GM06990 (cell line): ENCODE measurements at regions not wholly inside any gene's neighbourhood (a gene's known extent, or its start where the extent isn't known, plus 50 kb on each side); places are given as distances from the start of the nearest gene placed in this dataset.

Experiments used
- DNase-seq: peaks from one replicate; pipeline ENCODE4 v3.0.0-alpha.2; 2011; ENCODE audit not compliant: insufficient read length; ENCODE audit errors: extremely low read depth
- H3K27me3 ChIP-seq: replicated peaks from 2 replicates; pipeline ENCODE4 v1.6.0; 2011; ENCODE audit warnings: low read length; ENCODE audit not compliant: control insufficient read depth, insufficient read depth
- H3K36me3 ChIP-seq: 2 replicates; pipeline ENCODE4 v1.5.1; 2011; ENCODE audit warnings: low read length; ENCODE audit not compliant: control insufficient read depth, insufficient read depth
- H3K4me3 ChIP-seq: replicated peaks from 2 replicates; pipeline ENCODE4 v1.5.1; 2011; ENCODE audit warnings: low read depth, mild to moderate bottlenecking, control low read depth, low read length
- CTCF ChIP-seq: IDR thresholded peaks from 2 replicates; pipeline ENCODE4 v1.5.1; 2011; ENCODE audit warnings: low read length, control low read depth, mild to moderate bottlenecking, inconsistent platforms; ENCODE audit not compliant: insufficient read depth, poor library complexity, severe bottlenecking

- Histone ChIP-seq H3K27me3 (no peaks in the 10 kb centered on the region), H3K36me3 (no peaks in the 10 kb centered on the region), H3K4me3 (no peak overlapping the region)
- DNase-seq, result no peak
- no peak for TF ChIP-seq CTCF
Measured at GRCh38 chr19:28583242-28583641, 629.7 kb downstream of the UQCRFS1 start.

- DNase-seq, result no peak
- H3K4me3 ChIP-seq, result no peak overlapping the region
- no peaks in the 10 kb centered on the region for H3K36me3 ChIP-seq
- H3K27me3 ChIP-seq, result no peaks in the 10 kb centered on the region
- no peak for TF ChIP-seq CTCF
Measured at GRCh38 chr19:28582796-28583195, 630.2 kb downstream of the UQCRFS1 start.

DNA sequence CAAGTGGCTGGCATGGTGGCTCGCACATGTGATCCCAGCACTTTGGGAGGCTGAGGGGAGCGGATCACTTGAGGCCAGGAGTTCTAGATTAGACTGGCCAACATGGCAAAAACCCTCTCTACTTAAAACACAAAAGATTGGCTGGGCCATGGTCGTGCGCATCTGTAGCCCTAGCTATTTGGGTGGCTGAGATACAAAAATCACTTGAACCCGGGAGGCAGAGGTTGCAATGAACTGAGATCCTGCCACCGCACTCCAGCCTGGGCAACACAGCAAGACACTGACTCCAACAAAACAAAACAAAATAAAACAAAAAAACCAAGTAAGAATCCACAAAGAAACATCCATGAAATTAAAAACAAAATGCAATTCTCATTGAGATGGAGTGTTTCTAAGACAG is 630.6 kb downstream of the UQCRFS1 start:
- Histone ChIP-seq H3K36me3 (no peaks in the 10 kb centered on the region), H3K4me3 (no peak overlapping the region), H3K27me3 (no peaks in the 10 kb centered on the region)
- DNase-seq, result no peak
- no peak for TF ChIP-seq CTCF

GRCh38 chr19:28581468-28581770 is 631.5 kb downstream of the UQCRFS1 start:
- Histone ChIP-seq H3K4me3 (no peak overlapping the region), H3K27me3 (no peaks in the 10 kb centered on the region), H3K36me3 (no peaks in the 10 kb centered on the region)
- DNase-seq, result no peak
- no peak for TF ChIP-seq CTCF

DNA sequence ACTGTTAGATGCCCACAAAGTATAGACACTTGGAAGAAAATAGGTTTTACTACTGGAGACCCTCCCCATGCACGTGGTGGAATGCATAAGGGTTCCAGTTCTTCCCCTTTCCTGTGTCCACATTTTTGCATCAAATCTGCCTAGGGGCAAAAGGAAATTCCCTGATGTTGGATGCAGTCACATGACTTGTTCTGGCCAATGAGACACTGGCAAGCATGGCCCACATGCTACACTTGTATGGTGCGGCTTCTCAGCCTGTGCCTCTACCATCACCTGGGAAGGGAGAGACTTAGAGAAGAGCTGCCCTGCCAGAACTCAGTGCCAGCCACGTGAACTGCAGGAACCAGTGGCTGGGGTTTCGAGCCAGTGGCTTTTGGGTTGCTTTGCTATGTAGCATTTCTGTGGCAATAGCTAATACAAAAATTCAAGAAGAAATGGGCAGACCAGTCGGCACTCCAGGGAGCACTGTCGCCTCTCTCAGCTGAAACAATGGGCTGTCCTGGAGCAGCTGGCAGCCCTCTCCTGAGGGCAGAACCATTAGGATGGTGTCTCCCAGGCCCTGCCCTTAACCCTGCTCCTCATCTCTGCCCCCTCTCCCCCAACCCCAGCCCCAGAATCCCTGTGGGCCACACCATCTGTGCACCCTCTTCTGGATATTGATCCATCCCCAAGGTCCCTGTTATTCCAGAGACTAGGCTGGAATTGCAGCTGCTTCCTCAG is 634.0 kb downstream of the UQCRFS1 start:
- no peak for TF ChIP-seq CTCF
- Histone ChIP-seq H3K4me3 (no peak overlapping the region), H3K27me3 (no peaks in the 10 kb centered on the region), H3K36me3 (no peaks in the 10 kb centered on the region)
- no peak for DNase-seq

GRCh38 chr19:28578208-28578607 is 634.7 kb downstream of the UQCRFS1 start:
- no peaks in the 10 kb centered on the region for H3K36me3 ChIP-seq
- no peak for TF ChIP-seq CTCF
- no peaks in the 10 kb centered on the region for H3K27me3 ChIP-seq
- H3K4me3 ChIP-seq, result no peak overlapping the region
- DNase-seq, result no peak
